Neural cell (in vitro differentiated cells): ENCODE measurements at regions not wholly inside any gene's neighbourhood (a gene's known extent, or its start where the extent isn't known, plus 50 kb on each side); places are given as distances from the start of the nearest gene placed in this dataset.

Experiments
- H2AFZ ChIP-seq: fragments of 200-600, 300-800 bp; sonication (generic), shearing (Covaris generic); 2 replicates; pipeline ENCODE4 v1.6.0; 2014; ENCODE audit warnings: low read depth, mild to moderate bottlenecking, antibody characterized with exemption, low read length, moderate library complexity
- H3F3A ChIP-seq: fragments of 200-600 bp; shearing (Covaris generic); 2 replicates; pipeline ENCODE4 v1.6.1; 2016; ENCODE audit warnings: mild to moderate bottlenecking, moderate library complexity, mixed read lengths, antibody characterized with exemption, low read length; ENCODE audit not compliant: insufficient read depth, poor library complexity, severe bottlenecking
- H3K27ac ChIP-seq: fragments of 200-600, 300-800 bp; sonication (generic), shearing (Covaris generic); 2 replicates; pipeline ENCODE4 v1.5.1; 2014; ENCODE audit warnings: mild to moderate bottlenecking, low read length, moderate library complexity
- H3K27me3 ChIP-seq: fragments of 300-800, 200-600 bp; sonication (generic), shearing (Covaris generic); 2 replicates; pipeline ENCODE4 v1.6.0; 2014; ENCODE audit warnings: mild to moderate bottlenecking, low read depth, low read length, moderate library complexity; ENCODE audit not compliant: insufficient read depth
- H3K36me3 ChIP-seq: fragments of 300-800, 200-600 bp; sonication (generic), shearing (Covaris generic); 2 replicates; pipeline ENCODE4 v1.5.1; 2014; ENCODE audit warnings: mild to moderate bottlenecking, antibody characterized with exemption, low read length, moderate library complexity; ENCODE audit not compliant: insufficient read depth
- H3K4me2 ChIP-seq: fragments of 300-800, 200-600 bp; sonication (generic), shearing (Covaris generic); 2 replicates; pipeline ENCODE4 v1.6.0; 2014; ENCODE audit warnings: mild to moderate bottlenecking, low read length
- H3K4me3 ChIP-seq: fragments of 300-800, 200-600 bp; sonication (generic), shearing (Covaris generic); 2 replicates; pipeline ENCODE4 v1.5.1; 2014; ENCODE audit warnings: mild to moderate bottlenecking, low read length, moderate library complexity
- H3K79me2 ChIP-seq: fragments of 200-600 bp; shearing (Covaris generic); replicated peaks from 2 replicates; pipeline ENCODE4 v1.6.0; 2014; ENCODE audit warnings: mild to moderate bottlenecking, low read length, moderate library complexity; ENCODE audit not compliant: insufficient read depth
- H3K9ac ChIP-seq: fragments of 300-800, 200-600 bp; sonication (generic), shearing (Covaris generic); 2 replicates; pipeline ENCODE4 v1.6.1; 2016; ENCODE audit warnings: mild to moderate bottlenecking, low read length, mixed read lengths
- H3K9me2 ChIP-seq: fragments of 200-600 bp; shearing (Covaris generic); 2 replicates; pipeline ENCODE4 v1.6.1; 2016; ENCODE audit warnings: mild to moderate bottlenecking, low read length, mixed read lengths; ENCODE audit not compliant: insufficient read depth
- H3K9me3 ChIP-seq: fragments of 200-600, 300-800 bp; sonication (generic), shearing (Covaris generic); 2 replicates; pipeline ENCODE4 v1.6.1; 2016; ENCODE audit warnings: mild to moderate bottlenecking, mixed run types, low read length, moderate library complexity, mixed read lengths
- H4K20me1 ChIP-seq: fragments of 200-600 bp; shearing (Covaris generic); 2 replicates; pipeline ENCODE4 v1.6.1; 2016; ENCODE audit warnings: mild to moderate bottlenecking, mixed run types; ENCODE audit not compliant: insufficient read depth
- CTCF ChIP-seq: fragments of 450-650 bp; IDR thresholded peaks from 2 replicates; pipeline ENCODE4 v1.5.1; 2014; ENCODE audit warnings: antibody characterized with exemption, mild to moderate bottlenecking, moderate library complexity; ENCODE audit not compliant: poor library complexity, severe bottlenecking
- EP300 ChIP-seq: fragments of 450-650 bp; conservative IDR thresholded peaks from 2 replicates; pipeline ENCODE4 v1.6.1; 2014; ENCODE audit warnings: antibody characterized with exemption, mild to moderate bottlenecking, moderate library complexity; ENCODE audit not compliant: poor library complexity, severe bottlenecking
- EZH2 ChIP-seq: fragments of 200-600, 300-800 bp; shearing (Covaris generic), sonication (generic); IDR thresholded peaks from 2 replicates; pipeline ENCODE4 v1.6.1; 2014; ENCODE audit warnings: antibody characterized with exemption, low read length, borderline replicate concordance, mild to moderate bottlenecking; ENCODE audit not compliant: insufficient read depth, poor library complexity, severe bottlenecking
- MXI1 ChIP-seq: fragments of 450-650 bp; conservative IDR thresholded peaks from 2 replicates; pipeline ENCODE4 v1.6.1; 2014; ENCODE audit warnings: antibody characterized with exemption, mild to moderate bottlenecking; ENCODE audit not compliant: poor library complexity, severe bottlenecking
- POLR2AphosphoS5 ChIP-seq: IDR thresholded peaks from 2 replicates; pipeline ENCODE4 v1.6.1; 2012
- RAD21 ChIP-seq: fragments of 450-650 bp; conservative IDR thresholded peaks from 2 replicates; pipeline ENCODE4 v1.6.1; 2014; ENCODE audit warnings: antibody characterized with exemption, mild to moderate bottlenecking, moderate library complexity
- REST ChIP-seq: IDR thresholded peaks from 2 replicates; pipeline ENCODE4 v1.6.1; 2012; ENCODE audit warnings: borderline replicate concordance
- SMC3 ChIP-seq: fragments of 450-650 bp; conservative IDR thresholded peaks from 2 replicates; pipeline ENCODE4 v1.6.1; 2014; ENCODE audit warnings: antibody characterized with exemption, mild to moderate bottlenecking, moderate library complexity; ENCODE audit not compliant: poor library complexity
- TAF1 ChIP-seq: IDR thresholded peaks from 2 replicates; pipeline ENCODE4 v1.6.1; 2012; ENCODE audit warnings: low read depth

- no peak overlapping the region for H3K4me3 ChIP-seq
- no peaks in the 10 kb centered on the region for H3K79me2 ChIP-seq
- H4K20me1 ChIP-seq = no peaks in the 10 kb centered on the region
- no peaks in the 10 kb centered on the region for H3F3A ChIP-seq
- H2AFZ ChIP-seq = no peak overlapping the region
- H3K27ac ChIP-seq = no peak overlapping the region
- H3K9ac ChIP-seq = no peak overlapping the region
- no peaks in the 10 kb centered on the region for H3K9me3 ChIP-seq
- H3K36me3 ChIP-seq = no peaks in the 10 kb centered on the region
- H3K4me2 ChIP-seq = no peak overlapping the region
- H3K9me2 ChIP-seq = no peaks in the 10 kb centered on the region
- TF ChIP-seq POLR2AphosphoS5 = no peak
- TF ChIP-seq REST = no peak
- no peak for TF ChIP-seq TAF1
- no peak for TF ChIP-seq MXI1
- no peak for TF ChIP-seq EZH2
- TF ChIP-seq SMC3 = no peak
- TF ChIP-seq CTCF = no peak
- no peak for TF ChIP-seq EP300
- TF ChIP-seq RAD21 = no peak
- H3K27me3 ChIP-seq = no peaks in the 10 kb centered on the region
Observed at GRCh38 chr3:182384221-182384620, 409.1 kb upstream of the ATP11B start.

GRCh38 chr3:182385356-182385755 lies 407.9 kb upstream of the ATP11B start:
- Histone ChIP-seq H3K9me3 (no peaks in the 10 kb centered on the region), H3K27me3 (no peaks in the 10 kb centered on the region), H3K4me2 (no peak overlapping the region), H4K20me1 (no peaks in the 10 kb centered on the region), H3K36me3 (no peaks in the 10 kb centered on the region), H3K4me3 (no peak overlapping the region), H2AFZ (no peak overlapping the region), H3K9ac (no peak overlapping the region), H3F3A (no peaks in the 10 kb centered on the region), H3K9me2 (no peaks in the 10 kb centered on the region), H3K27ac (no peak overlapping the region), H3K79me2 (no peaks in the 10 kb centered on the region)
- no peak for TF ChIP-seq MXI1
- TF ChIP-seq POLR2AphosphoS5 = no peak
- no peak for TF ChIP-seq REST
- TF ChIP-seq RAD21 = no peak
- TF ChIP-seq CTCF = no peak
- no peak for TF ChIP-seq SMC3
- no peak for TF ChIP-seq EZH2
- TF ChIP-seq TAF1 = no peak
- no peak for TF ChIP-seq EP300
